ENCODE measurements at regions not wholly inside any gene's neighbourhood (a gene's known extent, or its start where the extent isn't known, plus 50 kb on each side); places are given as distances from the start of the nearest gene placed in this dataset.

DNA sequence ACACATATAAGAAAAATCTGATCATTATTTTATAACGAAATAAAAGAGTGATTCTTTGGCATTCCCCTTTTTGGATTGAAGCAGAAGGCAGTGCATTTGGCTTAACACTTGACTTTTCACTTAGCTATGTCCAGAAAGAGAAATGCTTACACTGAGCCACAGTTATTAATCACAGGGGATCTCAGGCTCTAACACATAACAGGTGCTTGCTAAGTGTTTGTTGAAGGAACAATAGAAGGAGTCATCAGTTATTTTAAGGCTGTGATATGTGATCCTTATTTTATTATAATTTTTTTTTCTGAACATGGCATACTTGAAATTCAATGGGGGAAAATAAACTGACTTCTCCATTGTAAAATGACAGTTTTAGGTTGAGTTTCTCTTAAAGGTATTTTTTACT, 209.5 kb downstream of the UBE2E3 start:
- Histone ChIP-seq H3K36me3 (no peaks in the 10 kb centered on the region), H3K4me1 (no peaks in the 10 kb centered on the region), H3K9me3 (no peaks in the 10 kb centered on the region), H3K27ac (no peak overlapping the region), H3K4me3 (no peak overlapping the region), H3K27me3 (no peaks in the 10 kb centered on the region)
- TF ChIP-seq POLR2AphosphoS5 (IDR thresholded peaks at IDR 0.05; ENCODE audit: insufficient read depth in 1 of 2, low read depth in 1 of 2), result no peak
- intact Hi-C loops (cut with DNase I), result no loop called here
- no peak for DNase-seq (ENCODE audit: extremely low spot score in 2 of 2)

DNA sequence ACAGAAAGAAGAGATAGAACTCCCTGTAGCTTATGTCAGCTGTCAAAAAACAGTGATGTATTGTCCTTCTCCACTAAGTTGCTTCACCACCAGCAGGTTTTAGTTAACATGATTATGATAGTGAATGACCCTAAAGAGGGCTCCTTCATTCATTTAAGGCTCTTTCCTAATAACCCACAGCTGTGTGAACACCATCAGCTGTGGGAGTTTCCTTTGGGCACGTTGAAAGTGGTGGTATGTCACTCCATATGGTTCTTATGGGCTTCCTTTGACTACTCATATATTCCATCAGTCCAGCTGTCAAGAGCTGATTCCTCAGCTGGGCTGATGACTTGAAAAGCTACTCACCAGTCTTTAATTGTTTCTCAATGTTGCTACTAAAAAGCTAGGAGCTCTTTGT, 210.3 kb downstream of the UBE2E3 start:
- no peak overlapping the region for H3K27ac ChIP-seq
- intact Hi-C loops (cut with DNase I), result no loop called here
- no peaks in the 10 kb centered on the region for H3K4me1 ChIP-seq

DNA sequence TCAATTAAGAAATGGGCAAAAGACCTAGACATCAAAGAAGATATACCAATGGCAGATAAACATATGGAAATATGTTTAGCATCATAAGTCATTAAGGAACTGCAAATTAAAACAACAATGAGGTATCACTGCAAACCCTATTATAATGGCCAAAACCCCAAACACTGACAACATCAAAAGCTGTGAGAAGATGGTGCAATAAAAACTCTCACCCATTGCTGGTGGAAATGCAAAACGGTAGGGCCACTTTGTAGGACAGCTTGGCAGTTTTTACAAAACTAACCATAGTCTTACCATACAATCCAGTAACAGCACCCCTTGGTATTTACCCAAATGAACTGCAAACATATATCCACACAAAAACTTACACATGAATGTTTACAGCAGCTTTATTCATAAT, 213.1 kb downstream of the UBE2E3 start:
- Histone ChIP-seq H3K9me3 (no peaks in the 10 kb centered on the region), H3K27me3 (no peaks in the 10 kb centered on the region), H3K36me3 (no peaks in the 10 kb centered on the region), H3K4me3 (no peak overlapping the region), H3K27ac (no peak overlapping the region), H3K4me1 (no peaks in the 10 kb centered on the region)
- no peak for DNase-seq (ENCODE audit: extremely low spot score in 2 of 2)
- intact Hi-C loops (cut with DNase I), result no loop called here
- TF ChIP-seq, protein P1, sequence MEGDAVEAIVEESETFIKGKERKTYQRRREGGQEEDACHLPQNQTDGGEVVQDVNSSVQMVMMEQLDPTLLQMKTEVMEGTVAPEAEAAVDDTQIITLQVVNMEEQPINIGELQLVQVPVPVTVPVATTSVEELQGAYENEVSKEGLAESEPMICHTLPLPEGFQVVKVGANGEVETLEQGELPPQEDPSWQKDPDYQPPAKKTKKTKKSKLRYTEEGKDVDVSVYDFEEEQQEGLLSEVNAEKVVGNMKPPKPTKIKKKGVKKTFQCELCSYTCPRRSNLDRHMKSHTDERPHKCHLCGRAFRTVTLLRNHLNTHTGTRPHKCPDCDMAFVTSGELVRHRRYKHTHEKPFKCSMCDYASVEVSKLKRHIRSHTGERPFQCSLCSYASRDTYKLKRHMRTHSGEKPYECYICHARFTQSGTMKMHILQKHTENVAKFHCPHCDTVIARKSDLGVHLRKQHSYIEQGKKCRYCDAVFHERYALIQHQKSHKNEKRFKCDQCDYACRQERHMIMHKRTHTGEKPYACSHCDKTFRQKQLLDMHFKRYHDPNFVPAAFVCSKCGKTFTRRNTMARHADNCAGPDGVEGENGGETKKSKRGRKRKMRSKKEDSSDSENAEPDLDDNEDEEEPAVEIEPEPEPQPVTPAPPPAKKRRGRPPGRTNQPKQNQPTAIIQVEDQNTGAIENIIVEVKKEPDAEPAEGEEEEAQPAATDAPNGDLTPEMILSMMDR (IDR thresholded peaks at IDR 0.05), result no peak

More for the DNA sequence above, 210.3 kb downstream of the UBE2E3 start:
- no peaks in the 10 kb centered on the region for H3K27me3 ChIP-seq
- TF ChIP-seq, protein P1 (IDR thresholded peaks at IDR 0.05), result no peak
- TF ChIP-seq POLR2AphosphoS5 (IDR thresholded peaks at IDR 0.05; ENCODE audit: insufficient read depth in 1 of 2, low read depth in 1 of 2) (no peak), POLR2A (IDR thresholded peaks at IDR 0.05) (no peak)
- no peak overlapping the region for H3K4me3 ChIP-seq
- no peak for DNase-seq (ENCODE audit: extremely low spot score in 2 of 2)
- no peaks in the 10 kb centered on the region for H3K36me3 ChIP-seq
- H3K9me3 ChIP-seq, result no peaks in the 10 kb centered on the region

DNA sequence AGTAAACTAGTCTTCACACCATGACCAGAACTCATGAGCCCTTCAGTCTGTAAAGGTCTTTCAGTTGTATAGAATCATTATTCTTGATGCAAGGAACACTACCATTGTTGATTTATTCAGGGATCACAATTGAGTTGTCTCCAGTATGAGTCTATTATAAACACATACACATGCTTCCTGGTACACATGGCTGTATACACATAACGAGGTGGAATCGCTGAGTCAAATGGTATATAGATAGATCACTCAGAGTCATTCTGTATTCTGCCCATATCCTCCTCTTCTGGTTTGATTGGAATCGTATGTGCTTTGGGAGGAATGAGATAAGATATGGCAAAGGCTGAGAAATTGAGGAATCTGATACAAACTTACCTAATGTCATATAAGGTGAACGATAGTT, 216.0 kb downstream of the UBE2E3 start:
- Histone ChIP-seq H3K4me1 (no peaks in the 10 kb centered on the region), H3K27me3 (no peaks in the 10 kb centered on the region), H3K4me3 (no peak overlapping the region), H3K27ac (no peak overlapping the region), H3K36me3 (no peaks in the 10 kb centered on the region), H3K9me3 (no peaks in the 10 kb centered on the region)
- intact Hi-C loops (cut with DNase I), result no loop called here
- no peak for DNase-seq (ENCODE audit: extremely low spot score in 2 of 2)
- no peak for TF ChIP-seq POLR2AphosphoS5 (IDR thresholded peaks at IDR 0.05; ENCODE audit: insufficient read depth in 1 of 2, low read depth in 1 of 2)
- TF ChIP-seq, protein P1 (IDR thresholded peaks at IDR 0.05), result no peak
- no peak for TF ChIP-seq POLR2A (IDR thresholded peaks at IDR 0.05)

DNA sequence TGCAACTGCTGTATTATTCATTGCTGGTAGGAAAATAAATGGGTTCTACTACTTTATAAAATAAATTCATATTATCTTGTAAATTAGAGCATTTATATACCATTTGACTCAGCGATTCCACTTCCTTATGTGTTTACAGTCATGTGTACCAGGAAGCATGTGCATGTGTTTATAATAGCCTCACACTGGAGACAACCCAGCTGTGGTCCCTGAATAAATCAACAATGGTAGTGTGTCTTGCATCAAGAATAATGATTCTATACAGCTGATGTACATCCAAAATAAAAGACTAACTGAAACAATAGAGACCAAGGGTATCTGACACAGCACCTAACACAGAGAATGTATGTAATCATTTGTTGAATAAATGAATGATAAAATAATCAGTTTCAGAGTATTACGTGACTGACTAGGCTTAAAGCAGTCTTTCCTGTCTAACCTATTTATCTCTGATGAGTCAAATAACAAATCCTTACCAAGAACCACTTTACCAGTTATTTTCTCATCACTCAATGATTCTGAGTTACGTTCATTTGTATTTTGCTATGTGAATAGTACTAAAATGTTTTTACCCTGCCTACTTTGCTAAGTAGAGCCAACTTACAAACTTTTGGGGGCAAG, 216.8 kb downstream of the UBE2E3 start:
- Histone ChIP-seq H3K4me1 (no peaks in the 10 kb centered on the region), H3K36me3 (no peaks in the 10 kb centered on the region), H3K27ac (no peak overlapping the region), H3K27me3 (no peaks in the 10 kb centered on the region), H3K9me3 (no peaks in the 10 kb centered on the region), H3K4me3 (no peak overlapping the region)
- TF ChIP-seq, protein P1 (IDR thresholded peaks at IDR 0.05), result no peak
- TF ChIP-seq POLR2A (IDR thresholded peaks at IDR 0.05) (no peak), POLR2AphosphoS5 (IDR thresholded peaks at IDR 0.05; ENCODE audit: insufficient read depth in 1 of 2, low read depth in 1 of 2) (no peak)
- DNase-seq (ENCODE audit: extremely low spot score in 2 of 2), result no peak
- intact Hi-C loops (cut with DNase I), result no loop called here

Data from vagina (tissue), 2 donors.